ENCODE measurements at regions not wholly inside any gene's neighbourhood (a gene's known extent, or its start where the extent isn't known, plus 50 kb on each side); places are given as distances from the start of the nearest gene placed in this dataset.
"Not testable (repeated sequence)": the region's sequence is repeated elsewhere in the genome, so short reads cannot be mapped to it uniquely, and the experiment has no call there.

DNA sequence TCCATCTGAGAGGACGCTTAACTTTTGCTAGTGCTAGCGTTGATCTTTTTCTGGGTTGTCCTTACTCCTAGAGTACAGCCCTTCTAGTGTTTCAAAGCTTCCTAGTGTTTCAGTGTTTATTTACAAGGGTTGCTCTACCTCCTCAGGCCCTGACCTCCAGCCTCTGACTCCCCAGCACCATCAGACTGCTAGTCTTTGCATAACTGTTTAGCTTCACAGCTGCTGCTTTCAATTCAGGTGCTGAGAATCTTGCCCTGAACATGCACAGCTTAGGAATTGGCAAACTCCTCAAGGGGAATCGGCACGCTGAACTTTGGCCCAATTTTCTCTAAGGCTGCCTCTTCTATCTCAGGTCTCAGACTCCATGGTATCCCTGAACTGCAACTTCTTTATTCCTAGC lies 52.9 kb downstream of the OR52B4 start:
- H3K4me1 Mint-ChIP-seq; H3K4me1 ChIP-seq (ENCODE audit: control insufficient read depth, insufficient read depth, low read length); H3K27me3 ChIP-seq (ENCODE audit: control insufficient read depth, insufficient read depth, low read length); ATAC-seq; H3K27me3 Mint-ChIP-seq (ENCODE audit: low read depth in 2 of 2); DNase-seq; H3K4me3 Mint-ChIP-seq; H3K27ac ChIP-seq (ENCODE audit: low read length); H3K9me3 ChIP-seq (ENCODE audit: control insufficient read depth, insufficient read depth, low read length); H3K36me3 Mint-ChIP-seq; intact Hi-C loops (cut with micrococcal nuclease); H3K4me3 ChIP-seq (ENCODE audit: low read length); H3K36me3 ChIP-seq (ENCODE audit: control insufficient read depth, insufficient read depth, low read length); H3K9me3 Mint-ChIP-seq; H3K27ac Mint-ChIP-seq: not testable (repeated sequence)
- 81% methylated on average over 2 of the region's 4 CpGs for WGBS (ENCODE audit: insufficient coverage)

- intact Hi-C loops (cut with micrococcal nuclease) = loop anchor here (10.0 kb wide), 1 partner anchor 68 kb away; no protein-coding TSS in a partner anchor
- H3K27ac Mint-ChIP-seq; H3K4me3 Mint-ChIP-seq; H3K4me1 ChIP-seq (ENCODE audit: control insufficient read depth, insufficient read depth, low read length); H3K9me3 ChIP-seq (ENCODE audit: control insufficient read depth, insufficient read depth, low read length); DNase-seq; H3K9me3 Mint-ChIP-seq; ATAC-seq; H3K36me3 ChIP-seq (ENCODE audit: control insufficient read depth, insufficient read depth, low read length); H3K27me3 ChIP-seq (ENCODE audit: control insufficient read depth, insufficient read depth, low read length); H3K36me3 Mint-ChIP-seq; H3K27ac ChIP-seq (ENCODE audit: low read length); H3K27me3 Mint-ChIP-seq (ENCODE audit: low read depth in 2 of 2); H3K4me3 ChIP-seq (ENCODE audit: low read length); H3K4me1 Mint-ChIP-seq: not testable (repeated sequence)
- WGBS (ENCODE audit: insufficient coverage) = 86% methylated on average over 2 of the region's 9 CpGs
These were observed 91.0 kb downstream of the OR52B4 start for GRCh38 chr11:4277225-4277624.

DNA sequence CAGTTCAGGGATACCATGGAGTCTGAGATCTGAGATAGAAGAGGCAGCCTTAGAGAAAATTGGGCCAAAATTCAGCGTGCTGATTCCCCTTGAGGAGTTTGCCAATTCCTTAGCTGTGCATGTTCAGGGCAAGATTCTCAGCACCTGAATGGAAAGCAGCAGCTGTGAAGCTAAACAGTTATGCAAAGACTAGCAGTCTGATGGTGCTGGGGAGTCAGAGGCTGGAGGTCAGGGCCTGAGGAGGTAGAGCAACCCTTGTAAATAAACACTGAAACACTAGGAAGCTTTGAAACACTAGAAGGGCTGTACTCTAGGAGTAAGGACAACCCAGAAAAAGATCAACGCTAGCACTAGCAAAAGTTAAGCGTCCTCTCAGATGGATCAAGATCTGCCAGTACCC lies 117.1 kb downstream of the OR52B4 start:
- ATAC-seq; H3K27me3 ChIP-seq (ENCODE audit: control insufficient read depth, insufficient read depth, low read length); H3K27ac ChIP-seq (ENCODE audit: low read length); H3K4me3 ChIP-seq (ENCODE audit: low read length); H3K36me3 ChIP-seq (ENCODE audit: control insufficient read depth, insufficient read depth, low read length); DNase-seq; H3K27ac Mint-ChIP-seq; H3K9me3 Mint-ChIP-seq; H3K4me1 Mint-ChIP-seq; H3K4me3 Mint-ChIP-seq; H3K27me3 Mint-ChIP-seq (ENCODE audit: low read depth in 2 of 2); intact Hi-C loops (cut with micrococcal nuclease); H3K9me3 ChIP-seq (ENCODE audit: control insufficient read depth, insufficient read depth, low read length); H3K36me3 Mint-ChIP-seq; H3K4me1 ChIP-seq (ENCODE audit: control insufficient read depth, insufficient read depth, low read length): not testable (repeated sequence)
- 56% methylated on average over 1 of the region's 3 CpGs for WGBS (ENCODE audit: insufficient coverage)

- ATAC-seq; DNase-seq; H3K4me1 Mint-ChIP-seq; H3K9me3 ChIP-seq (ENCODE audit: control insufficient read depth, insufficient read depth, low read length); H3K4me3 Mint-ChIP-seq; H3K9me3 Mint-ChIP-seq; H3K4me1 ChIP-seq (ENCODE audit: control insufficient read depth, insufficient read depth, low read length); H3K27ac Mint-ChIP-seq; H3K36me3 ChIP-seq (ENCODE audit: control insufficient read depth, insufficient read depth, low read length); intact Hi-C loops (cut with micrococcal nuclease); H3K27ac ChIP-seq (ENCODE audit: low read length); H3K36me3 Mint-ChIP-seq; H3K27me3 ChIP-seq (ENCODE audit: control insufficient read depth, insufficient read depth, low read length); H3K27me3 Mint-ChIP-seq (ENCODE audit: low read depth in 2 of 2); H3K4me3 ChIP-seq (ENCODE audit: low read length): not testable (repeated sequence)
- no CpG with 5 or more reads among the region's 2 CpGs for WGBS (ENCODE audit: insufficient coverage)
These were observed 118.7 kb downstream of the OR52B4 start for GRCh38 chr11:4249475-4249874.

DNA sequence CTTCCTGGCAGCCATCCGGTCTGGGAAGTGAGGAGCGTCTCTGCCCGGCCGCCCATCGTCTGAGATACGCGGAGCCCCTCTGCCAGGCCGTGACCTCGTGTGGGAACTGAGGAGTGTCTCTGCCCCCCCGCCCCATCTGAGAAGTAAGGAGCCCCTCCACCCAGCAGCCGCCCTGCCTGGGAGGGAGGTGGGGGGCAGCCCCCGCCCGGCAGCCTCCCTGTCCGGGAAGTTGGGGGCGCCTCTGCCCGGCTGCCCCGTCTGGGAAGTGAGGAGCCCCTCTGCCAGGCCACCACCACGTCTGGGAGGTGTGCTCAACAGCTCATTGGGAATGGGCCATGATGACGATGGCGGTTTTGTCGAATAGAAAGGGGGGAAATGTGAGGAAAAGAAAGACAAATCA lies 130.4 kb downstream of the OR52B4 start:
- intact Hi-C loops (cut with micrococcal nuclease); H3K27ac ChIP-seq (ENCODE audit: low read length); H3K27me3 ChIP-seq (ENCODE audit: control insufficient read depth, insufficient read depth, low read length); H3K27ac Mint-ChIP-seq; H3K36me3 Mint-ChIP-seq; H3K4me3 ChIP-seq (ENCODE audit: low read length); H3K4me1 ChIP-seq (ENCODE audit: control insufficient read depth, insufficient read depth, low read length); H3K9me3 ChIP-seq (ENCODE audit: control insufficient read depth, insufficient read depth, low read length); DNase-seq; H3K4me3 Mint-ChIP-seq; H3K36me3 ChIP-seq (ENCODE audit: control insufficient read depth, insufficient read depth, low read length); H3K9me3 Mint-ChIP-seq; H3K4me1 Mint-ChIP-seq; ATAC-seq: not testable (repeated sequence)
- H3K27me3 Mint-ChIP-seq (ENCODE audit: low read depth in 2 of 2) = peaks cover 12 to 16% of the 10 kb centered on the region in 2 donors
- WGBS (ENCODE audit: insufficient coverage) = 91% methylated on average over 21 of the region's 21 CpGs

DNA sequence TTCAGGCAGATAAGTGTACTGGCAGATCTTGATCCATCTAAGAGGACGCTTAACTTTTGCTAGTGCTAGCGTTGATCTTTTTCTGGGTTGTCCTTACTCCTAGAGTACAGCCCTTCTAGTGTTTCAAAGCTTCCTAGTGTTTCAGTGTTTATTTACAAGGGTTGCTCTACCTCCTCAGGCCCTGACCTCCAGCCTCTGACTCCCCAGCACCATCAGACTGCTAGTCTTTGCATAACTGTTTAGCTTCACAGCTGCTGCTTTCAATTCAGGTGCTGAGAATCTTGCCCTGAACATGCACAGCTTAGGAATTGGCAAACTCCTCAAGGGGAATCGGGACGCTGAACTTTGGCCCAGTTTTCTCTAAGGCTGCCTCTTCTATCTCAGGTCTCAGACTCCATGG lies 124.3 kb downstream of the RRM1 start:
- H3K36me3 ChIP-seq (ENCODE audit: control insufficient read depth, insufficient read depth, low read length); H3K36me3 Mint-ChIP-seq; H3K4me1 Mint-ChIP-seq; H3K9me3 ChIP-seq (ENCODE audit: control insufficient read depth, insufficient read depth, low read length); H3K4me3 ChIP-seq (ENCODE audit: low read length); intact Hi-C loops (cut with micrococcal nuclease); ATAC-seq; H3K4me3 Mint-ChIP-seq; H3K27ac Mint-ChIP-seq; H3K9me3 Mint-ChIP-seq; DNase-seq; H3K27me3 ChIP-seq (ENCODE audit: control insufficient read depth, insufficient read depth, low read length); H3K4me1 ChIP-seq (ENCODE audit: control insufficient read depth, insufficient read depth, low read length); H3K27ac ChIP-seq (ENCODE audit: low read length): not testable (repeated sequence)
- WGBS (ENCODE audit: insufficient coverage) = 85% methylated on average over 3 of the region's 4 CpGs
- peaks cover 0 to 19% of the 10 kb centered on the region in 2 donors for H3K27me3 Mint-ChIP-seq (ENCODE audit: low read depth in 2 of 2)

Data from natural killer cell (primary cell).